CD14-positive monocyte (primary cell): ENCODE measurements at regions not wholly inside any gene's neighbourhood (a gene's known extent, or its start where the extent isn't known, plus 50 kb on each side); places are given as distances from the start of the nearest gene placed in this dataset.

ENCODE experiments used
- DNase-seq, 3 donors: peaks; one replicate each; pipeline ENCODE4 v3.0.0-alpha.2; 2011 to 2022
- H2AFZ ChIP-seq: 2 replicates; pipeline ENCODE4 v1.6.0; 2012; ENCODE audit warnings: mild to moderate bottlenecking, low read depth, low read length, inconsistent platforms; ENCODE audit not compliant: insufficient read depth, poor library complexity, severe bottlenecking
- H3K27ac ChIP-seq, 2 donors: 1 replicate in 1 of 2; 2 replicates in 1 of 2; pipeline ENCODE4 v1.5.1; 2012 to 2013; ENCODE audit warnings: low read length in 2 of 2, control low read depth in 1 of 2, inconsistent platforms in 1 of 2, low read depth in 1 of 2, mild to moderate bottlenecking in 1 of 2
- H3K27me3 ChIP-seq, 2 donors: one replicate each; pipeline versions ENCODE4 v1.6.0 to v1.6.1; 2011 to 2013; ENCODE audit warnings: low read length in 2 of 2; ENCODE audit not compliant: control insufficient read depth in 2 of 2, insufficient read depth in 2 of 2
- H3K36me3 ChIP-seq, 2 donors: replicated peaks in 1 of 2; 1 replicate in 1 of 2; 2 replicates in 1 of 2; pipeline versions ENCODE4 v1.5.1 to v1.6.1; 2012 to 2013; ENCODE audit warnings: low read length in 2 of 2, control low read depth in 1 of 2, inconsistent platforms in 1 of 2, mild to moderate bottlenecking in 1 of 2; ENCODE audit not compliant: insufficient read depth in 2 of 2, control insufficient read depth in 1 of 2
- H3K4me1 ChIP-seq, 2 donors: 1 replicate in 1 of 2; 2 replicates in 1 of 2; pipeline versions ENCODE4 v1.5.1 to v1.6.1; 2012 to 2013; ENCODE audit warnings: low read length in 2 of 2, control low read depth in 1 of 2, inconsistent platforms in 1 of 2, mild to moderate bottlenecking in 1 of 2, moderate library complexity in 1 of 2; ENCODE audit not compliant: insufficient read depth in 2 of 2, control insufficient read depth in 1 of 2
- H3K4me2 ChIP-seq: replicated peaks from 2 replicates; pipeline ENCODE3; 2012; ENCODE audit warnings: low read length, moderate library complexity, mild to moderate bottlenecking; ENCODE audit not compliant: poor library complexity, severe bottlenecking; ENCODE audit errors: extremely low read depth
- H3K4me3 ChIP-seq, 3 experiments: fragments of 200-600 bp in 1 of 3; sonication (generic) in 1 of 3; replicated peaks in 1 of 3; 1 replicate in 2 of 3; 2 replicates in 1 of 3; pipeline ENCODE4 v1.5.1; 2011 to 2013; ENCODE audit warnings: low read length in 3 of 3, mild to moderate bottlenecking in 3 of 3, control low read depth in 2 of 3, low read depth in 2 of 3, inconsistent platforms in 1 of 3, moderate library complexity in 1 of 3
- H3K79me2 ChIP-seq: 2 replicates; pipeline ENCODE4 v1.6.0; 2012; ENCODE audit warnings: mild to moderate bottlenecking, control low read depth, inconsistent platforms, low read length, moderate library complexity; ENCODE audit not compliant: insufficient read depth
- H3K9ac ChIP-seq: 2 replicates; pipeline ENCODE4 v1.6.0; 2017; ENCODE audit warnings: low read length, mild to moderate bottlenecking; ENCODE audit not compliant: insufficient read depth, poor library complexity, severe bottlenecking
- H3K9me3 ChIP-seq, 2 donors: replicated peaks in 1 of 2; 1 replicate in 1 of 2; 2 replicates in 1 of 2; pipeline versions ENCODE4 v1.5.1 to v1.6.1; 2012 to 2013; ENCODE audit warnings: low read length in 2 of 2, control low read depth in 1 of 2; ENCODE audit not compliant: control insufficient read depth in 1 of 2, insufficient read depth in 1 of 2
- H4K20me1 ChIP-seq: 2 replicates; pipeline ENCODE4 v1.6.0; 2012; ENCODE audit warnings: mild to moderate bottlenecking, low read length, control low read depth, moderate library complexity; ENCODE audit not compliant: insufficient read depth
- H3K27ac Mint-ChIP-seq, 7 donors: one replicate each; pipeline ENCODE4 v1.8.0; 2020; ENCODE audit warnings: mild to moderate bottlenecking in 7 of 7, mixed read lengths in 7 of 7, moderate library complexity in 6 of 7, inconsistent platforms in 2 of 7
- H3K27me3 Mint-ChIP-seq, 3 donors: one replicate each; pipeline ENCODE4 v1.8.0; 2021 to 2022; ENCODE audit warnings: low read depth in 3 of 3, mild to moderate bottlenecking in 3 of 3, mixed read lengths in 3 of 3, moderate library complexity in 3 of 3, inconsistent platforms in 1 of 3
- H3K36me3 Mint-ChIP-seq, 2 donors: one replicate each; pipeline ENCODE4 v1.8.0; 2020; ENCODE audit warnings: mixed read lengths in 2 of 2, inconsistent platforms in 1 of 2, mild to moderate bottlenecking in 1 of 2
- H3K4me1 Mint-ChIP-seq: one replicate; pipeline ENCODE4 v1.8.0; 2020; ENCODE audit warnings: mild to moderate bottlenecking, mixed read lengths
- H3K4me3 Mint-ChIP-seq, 2 donors: one replicate each; pipeline ENCODE4 v1.8.0; 2020; ENCODE audit warnings: mild to moderate bottlenecking in 2 of 2, mixed read lengths in 2 of 2, moderate library complexity in 1 of 2
- H3K9me3 Mint-ChIP-seq, 7 donors: one replicate each; pipeline ENCODE4 v1.8.0; 2020 to 2022; ENCODE audit warnings: mixed read lengths in 7 of 7, mild to moderate bottlenecking in 6 of 7, moderate library complexity in 6 of 7, inconsistent platforms in 2 of 7
- CTCF ChIP-seq: fragments of 200-600 bp; IDR thresholded peaks from one replicate; pipeline ENCODE4 v1.8.0; 2022; ENCODE audit warnings: antibody characterized with exemption, mild to moderate bottlenecking
- WGBS: methylation state at CpG from one replicate; pipeline ENCODE4 v1.1.5; 2013; ENCODE audit warnings: missing lambda C conversion rate; ENCODE audit not compliant: insufficient coverage; 5-methylcytosine and 5-hydroxymethylcytosine counted together
- intact Hi-C, 2 donors: fragments of 100-400 bp; cut with micrococcal nuclease; formaldehyde crosslinking; loops; one replicate each; pipeline versions ENCODE4 v1.15.0 to v1.15.1; 2023

DNA sequence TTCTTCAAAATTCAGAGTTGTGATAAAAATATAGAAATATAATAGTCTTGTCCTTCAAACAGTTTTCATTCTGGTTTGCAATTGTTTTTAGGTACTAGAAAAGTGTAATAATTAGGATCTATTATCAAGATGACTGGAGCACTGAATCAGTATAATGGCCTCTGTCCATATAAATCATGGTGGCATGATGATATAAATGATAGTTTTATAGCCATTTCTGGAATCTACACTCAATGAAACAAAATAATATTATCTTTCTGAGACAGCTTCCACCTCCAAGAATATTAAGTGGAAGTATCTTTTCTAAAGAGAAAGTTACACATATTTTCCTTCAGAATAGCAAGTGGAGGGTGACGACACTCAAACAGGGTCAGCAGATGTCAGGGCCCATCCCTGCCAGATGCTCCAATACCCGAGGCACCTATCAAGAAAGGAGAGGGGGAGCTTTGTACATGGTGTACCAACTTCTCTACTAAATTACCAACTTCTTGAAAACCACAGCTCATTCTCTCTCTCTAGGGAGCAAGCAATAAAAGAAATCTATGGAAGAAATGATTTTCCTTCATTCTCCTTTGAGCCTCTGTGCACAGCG is 882.7 kb upstream of the CHAC2 start:
- no peaks in the 10 kb centered on the region for H3K27me3 ChIP-seq
- Mint-ChIP-seq H3K9me3 (peaks cover 0 to 4% (median 3%) of the 10 kb centered on the region in 7 donors), H3K27me3 (no peaks in the 10 kb centered on the region), H3K4me3 (no peak overlapping the region), H3K27ac (no peak overlapping the region), H3K4me1 (no peaks in the 10 kb centered on the region), H3K36me3 (no peaks in the 10 kb centered on the region)
- no peaks in the 10 kb centered on the region for H3K4me1 ChIP-seq
- no peaks in the 10 kb centered on the region for H4K20me1 ChIP-seq
- no peak overlapping the region for H3K4me3 ChIP-seq
- intact Hi-C loops, result no loop called here
- H2AFZ ChIP-seq, result no peak overlapping the region
- no peak for DNase-seq
- H3K9ac ChIP-seq, result no peak overlapping the region
- WGBS, result no CpG with 5 or more reads among the region's 3 CpGs
- no peak overlapping the region for H3K27ac ChIP-seq
- H3K4me2 ChIP-seq, result no peak overlapping the region
- H3K79me2 ChIP-seq, result no peaks in the 10 kb centered on the region
- no peaks in the 10 kb centered on the region for H3K9me3 ChIP-seq
- no peaks in the 10 kb centered on the region for H3K36me3 ChIP-seq
- no peak for TF ChIP-seq CTCF

DNA sequence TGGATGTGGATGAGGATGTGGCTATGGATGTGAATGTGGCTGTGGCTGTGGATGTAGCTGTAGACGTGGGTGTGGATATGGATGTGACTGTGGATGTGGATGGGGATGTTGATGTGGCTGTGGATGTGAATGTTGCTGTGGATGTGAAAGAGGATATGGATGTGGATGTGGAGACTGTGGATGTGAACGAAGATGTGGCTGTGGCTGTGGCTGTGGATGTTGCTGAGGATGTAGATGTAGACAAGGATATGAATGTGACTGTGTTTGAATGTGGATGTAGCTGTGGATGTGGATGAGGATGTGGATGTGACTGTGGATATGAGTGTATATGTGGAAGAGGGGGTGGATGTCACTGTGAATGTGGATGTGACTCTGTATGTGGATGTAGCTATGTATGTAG is 884.6 kb upstream of the CHAC2 start:
- no peak for TF ChIP-seq CTCF
- H3K9ac ChIP-seq, result no peak overlapping the region
- no peaks in the 10 kb centered on the region for H4K20me1 ChIP-seq
- no peaks in the 10 kb centered on the region for H3K36me3 ChIP-seq
- no peak overlapping the region for H3K4me3 ChIP-seq
- intact Hi-C loops, result no loop called here
- H3K9me3 ChIP-seq, result no peaks in the 10 kb centered on the region
- no peak for DNase-seq
- H3K27ac ChIP-seq, result no peak overlapping the region
- H3K4me1 ChIP-seq, result no peaks in the 10 kb centered on the region
- no peak overlapping the region for H3K27ac Mint-ChIP-seq
- no peak overlapping the region for H3K4me3 Mint-ChIP-seq
- H3K4me2 ChIP-seq, result no peak overlapping the region
- peaks cover 0 to 3% (median 2%) of the 10 kb centered on the region in 7 donors for H3K9me3 Mint-ChIP-seq
- no peaks in the 10 kb centered on the region for H3K27me3 ChIP-seq
- 84% methylated on average over 2 of the region's 2 CpGs for WGBS
- no peaks in the 10 kb centered on the region for H3K79me2 ChIP-seq
- no peak overlapping the region for H2AFZ ChIP-seq
- H3K4me1 Mint-ChIP-seq, result no peaks in the 10 kb centered on the region
- H3K36me3 Mint-ChIP-seq, result no peaks in the 10 kb centered on the region
- H3K27me3 Mint-ChIP-seq, result no peaks in the 10 kb centered on the region
